D341Med (cell line): ENCODE measurements at regions not wholly inside any gene's neighbourhood (a gene's known extent, or its start where the extent isn't known, plus 50 kb on each side); places are given as distances from the start of the nearest gene placed in this dataset.

Source experiments
- DNase-seq: peaks from one replicate; pipeline ENCODE4 v3.0.0; 2012; ENCODE audit warnings: low spot score

- no peak for DNase-seq
Measured at GRCh38 chr2:145626301-145626700, 1106.4 kb upstream of the ZEB2 start.

GRCh38 chr2:145625111-145625510, 1105.2 kb upstream of the ZEB2 start:
- no peak for DNase-seq

- no peak for DNase-seq
Measured at GRCh38 chr2:145623136-145623535, 1103.2 kb upstream of the ZEB2 start.

- DNase-seq, result no peak
Measured at GRCh38 chr2:145622285-145622684, 1102.4 kb upstream of the ZEB2 start.

- no peak for DNase-seq
Measured at GRCh38 chr2:145617906-145618305, 1098.0 kb upstream of the ZEB2 start.

GRCh38 chr2:145617420-145617819, 1097.5 kb upstream of the ZEB2 start:
- no peak for DNase-seq

GRCh38 chr2:145615626-145616025, 1095.7 kb upstream of the ZEB2 start:
- DNase-seq, result no peak

GRCh38 chr2:145609951-145610350, 1090.0 kb upstream of the ZEB2 start:
- DNase-seq, result no peak

- DNase-seq, result no peak
Measured at GRCh38 chr2:145601361-145601925, 1081.5 kb upstream of the ZEB2 start.

- no peak for DNase-seq
Measured at GRCh38 chr2:145600811-145601210, 1080.9 kb upstream of the ZEB2 start.

- DNase-seq, result no peak
Measured at GRCh38 chr2:145599756-145600155, 1079.8 kb upstream of the ZEB2 start.

GRCh38 chr2:145598434-145598833, 1078.5 kb upstream of the ZEB2 start:
- DNase-seq, result no peak

GRCh38 chr2:145597809-145598208, 1077.9 kb upstream of the ZEB2 start:
- DNase-seq, result no peak

GRCh38 chr2:145597006-145597405, 1077.1 kb upstream of the ZEB2 start:
- DNase-seq, result no peak

GRCh38 chr2:145596416-145596815, 1076.5 kb upstream of the ZEB2 start:
- DNase-seq, result no peak

- DNase-seq, result no peak
Measured at GRCh38 chr2:145595296-145595695, 1075.4 kb upstream of the ZEB2 start.

- no peak for DNase-seq
Measured at GRCh38 chr2:145593991-145594614, 1074.2 kb upstream of the ZEB2 start.

GRCh38 chr2:145593280-145593679, 1073.4 kb upstream of the ZEB2 start:
- no peak for DNase-seq

- no peak for DNase-seq
Measured at GRCh38 chr2:145592361-145592760, 1072.4 kb upstream of the ZEB2 start.

GRCh38 chr2:145591109-145591809, 1071.3 kb upstream of the ZEB2 start:
- DNase-seq, result no peak

- no peak for DNase-seq
Measured at GRCh38 chr2:145587922-145588321, 1068.0 kb upstream of the ZEB2 start.

GRCh38 chr2:145584353-145584752, 1064.4 kb upstream of the ZEB2 start:
- no peak for DNase-seq

- DNase-seq, result no peak
Measured at GRCh38 chr2:145573608-145574007, 1053.7 kb upstream of the ZEB2 start.

GRCh38 chr2:145572238-145572637, 1052.3 kb upstream of the ZEB2 start:
- no peak for DNase-seq
